ENCODE measurements at regions not wholly inside any gene's neighbourhood (a gene's known extent, or its start where the extent isn't known, plus 50 kb on each side); places are given as distances from the start of the nearest gene placed in this dataset.
"Not testable (repeated sequence)": the region's sequence is repeated elsewhere in the genome, so short reads cannot be mapped to it uniquely, and the experiment has no call there.

- DNase-seq, result no peak
Measured at GRCh38 chr22:47624252-47625012, 862.0 kb downstream of the TBC1D22A start.

- DNase-seq, result no peak
Measured at GRCh38 chr22:47623763-47624148, 861.3 kb downstream of the TBC1D22A start.

GRCh38 chr22:47623066-47623762, 860.8 kb downstream of the TBC1D22A start:
- DNase-seq, result no peak

- DNase-seq, result no peak
Measured at GRCh38 chr22:47622541-47622940, 860.1 kb downstream of the TBC1D22A start.

GRCh38 chr22:47621253-47621652, 858.8 kb downstream of the TBC1D22A start:
- no peak for DNase-seq

GRCh38 chr22:47620391-47620790, 857.9 kb downstream of the TBC1D22A start:
- DNase-seq, result no peak

GRCh38 chr22:47619631-47620030, 857.2 kb downstream of the TBC1D22A start:
- no peak for DNase-seq

- no peak for DNase-seq
Measured at GRCh38 chr22:47618180-47619010, 855.9 kb downstream of the TBC1D22A start.

- DNase-seq, result no peak
Measured at GRCh38 chr22:47617186-47617585, 854.7 kb downstream of the TBC1D22A start.

GRCh38 chr22:47616396-47617020, 854.1 kb downstream of the TBC1D22A start:
- no peak for DNase-seq

- no peak for DNase-seq
Measured at GRCh38 chr22:47615051-47615450, 852.6 kb downstream of the TBC1D22A start.

GRCh38 chr22:47613606-47614350, 851.3 kb downstream of the TBC1D22A start:
- no peak for DNase-seq

GRCh38 chr22:47613181-47613580, 850.7 kb downstream of the TBC1D22A start:
- DNase-seq, result not testable (repeated sequence)

- DNase-seq, result no peak
Measured at GRCh38 chr22:47612311-47612910, 850.0 kb downstream of the TBC1D22A start.

GRCh38 chr22:47610764-47611163, 848.3 kb downstream of the TBC1D22A start:
- DNase-seq, result no peak

GRCh38 chr22:47610281-47610680, 847.8 kb downstream of the TBC1D22A start:
- DNase-seq, result no peak

- DNase-seq, result no peak
Measured at GRCh38 chr22:47609653-47610052, 847.2 kb downstream of the TBC1D22A start.

GRCh38 chr22:47608421-47608820, 846.0 kb downstream of the TBC1D22A start:
- DNase-seq, result no peak

GRCh38 chr22:47607486-47607885, 845.0 kb downstream of the TBC1D22A start:
- no peak for DNase-seq

GRCh38 chr22:47606426-47606825, 844.0 kb downstream of the TBC1D22A start:
- no peak for DNase-seq

- DNase-seq, result no peak
Measured at GRCh38 chr22:47605886-47606285, 843.4 kb downstream of the TBC1D22A start.

- no peak for DNase-seq
Measured at GRCh38 chr22:47605441-47605840, 843.0 kb downstream of the TBC1D22A start.
